HCT116 (cell line): ENCODE measurements at regions not wholly inside any gene's neighbourhood (a gene's known extent, or its start where the extent isn't known, plus 50 kb on each side); places are given as distances from the start of the nearest gene placed in this dataset.

Experiments used
- ATAC-seq: fragments of 200-7000 bp; cut with Tn5 transposase; 2 replicates; pipeline ENCODE4 v1.9.1; 2020; ENCODE audit warnings: mild to moderate bottlenecking, moderate library complexity
- BruUV-seq: library from RNA; stranded (reverse); fragments of 400-500 nt; replicated peaks from 2 replicates; lab custom pipeline; 2021; lab: Mats Ljungman, UMichigan
- CTCF ChIA-PET: fragments of 300-600 bp; sonication (Branson Sonifier 250); formaldehyde crosslinking; loops from one replicate; lab custom pipeline; 2021; ENCODE audit warnings: antibody characterized with exemption; lab: Charles Lee
- POLR2A ChIA-PET: fragments of 300-600, 350-600 bp; sonication (Branson Sonifier 250); formaldehyde crosslinking; loops from one replicate; lab custom pipeline; 2021; ENCODE audit warnings: antibody characterized with exemption; lab: Charles Lee
- RAD21 ChIA-PET, 2 experiments: fragments of 300-600 bp; sonication (Branson Sonifier 250); formaldehyde crosslinking; loops; one replicate each; lab custom pipeline; 2023; ENCODE audit warnings: low total read pairs in 2 of 2; ENCODE audit not compliant: uncharacterized antibody in 2 of 2, unreplicated experiment in 2 of 2, low non-redundant PET in 1 of 2; lab: Charles Lee
- DNase-seq: peaks from one replicate; pipeline ENCODE4 v3.0.0-alpha.2; 2010; ENCODE audit warnings: low read depth, low spot score
- H2AFZ ChIP-seq: fragments of 200-600 bp; shearing (Covaris generic), sonication (generic); 2 replicates; pipeline ENCODE4 v1.6.1; 2017; ENCODE audit warnings: low read depth, mixed run types, mixed read lengths, antibody characterized with exemption, low read length; ENCODE audit not compliant: poor library complexity, severe bottlenecking
- H3K27ac ChIP-seq: 2 replicates; pipeline ENCODE4 v1.5.1; 2012; ENCODE audit warnings: low read depth, low read length
- H3K27me3 ChIP-seq: fragments of 200-600 bp; sonication (generic); 2 replicates; pipeline ENCODE4 v1.6.1; 2016; ENCODE audit warnings: mixed run types, low read length, mixed read lengths; ENCODE audit not compliant: insufficient read depth
- H3K36me3 ChIP-seq, 2 experiments: fragments of 200-500 bp in 1 of 2; fragments of 200-600 bp in 1 of 2; sonication (Bioruptor generic) in 1 of 2; sonication (generic) in 1 of 2; 2 replicates each; pipeline versions ENCODE4 v1.5.1 to v1.6.1; 2014 to 2016; ENCODE audit warnings: low read length in 2 of 2, inconsistent platforms in 1 of 2, mixed read lengths in 1 of 2, mixed run types in 1 of 2; ENCODE audit not compliant: insufficient read depth in 2 of 2, control insufficient read depth in 1 of 2
- H3K4me1 ChIP-seq, 2 experiments: fragments of 200-600 bp in 1 of 2; sonication (generic) in 1 of 2; 2 replicates each; pipeline versions ENCODE4 v1.5.1 to v1.6.1; 2012 to 2017; ENCODE audit warnings: low read length in 2 of 2, inconsistent platforms in 1 of 2, mild to moderate bottlenecking in 1 of 2, mixed read lengths in 1 of 2, mixed run types in 1 of 2, moderate library complexity in 1 of 2; ENCODE audit not compliant: insufficient read depth in 2 of 2, control insufficient read depth in 1 of 2
- H3K4me2 ChIP-seq: fragments of 200-600 bp; sonication (generic); 2 replicates; pipeline ENCODE4 v1.6.1; 2017; ENCODE audit warnings: mixed run types, low read length, mixed read lengths
- H3K4me3 ChIP-seq, 2 experiments: fragments of 200-600 bp in 1 of 2; sonication (generic) in 1 of 2; replicated peaks in 1 of 2; 2 replicates each; pipeline ENCODE4 v1.5.1; 2011 to 2016; ENCODE audit warnings: low read length in 2 of 2, control low read depth in 1 of 2, low read depth in 1 of 2, mild to moderate bottlenecking in 1 of 2, mixed read lengths in 1 of 2, mixed run types in 1 of 2
- H3K79me2 ChIP-seq: fragments of 200-600 bp; sonication (generic); 2 replicates; pipeline ENCODE4 v1.6.1; 2017; ENCODE audit warnings: mild to moderate bottlenecking, mixed run types, low read length, moderate library complexity, mixed read lengths; ENCODE audit not compliant: insufficient read depth
- H3K9ac ChIP-seq: fragments of 200-600 bp; sonication (generic); 2 replicates; pipeline ENCODE4 v1.6.1; 2016; ENCODE audit warnings: low read length, mixed read lengths
- H3K9me2 ChIP-seq: fragments of 200-600 bp; sonication (generic), shearing (Covaris generic); 2 replicates; pipeline ENCODE4 v1.6.1; 2017; ENCODE audit warnings: mixed run types, mild to moderate bottlenecking, moderate library complexity; ENCODE audit not compliant: insufficient read depth
- H3K9me3 ChIP-seq, 2 experiments: fragments of 200-500 bp in 1 of 2; fragments of 200-600 bp in 1 of 2; sonication (Bioruptor generic) in 1 of 2; sonication (generic) in 1 of 2; 2 replicates each; pipeline ENCODE4 v1.6.1; 2014 to 2017; ENCODE audit warnings: low read length in 2 of 2, mixed read lengths in 2 of 2, inconsistent platforms in 1 of 2, low read depth in 1 of 2, mild to moderate bottlenecking in 1 of 2, mixed run types in 1 of 2, moderate library complexity in 1 of 2; ENCODE audit not compliant: control insufficient read depth in 1 of 2, insufficient read depth in 1 of 2
- H4K20me1 ChIP-seq: fragments of 200-600 bp; sonication (generic), shearing (Covaris generic); 2 replicates; pipeline ENCODE4 v1.6.1; 2017; ENCODE audit warnings: mixed run types, mild to moderate bottlenecking, moderate library complexity; ENCODE audit not compliant: insufficient read depth
- CBX3 ChIP-seq: IDR thresholded peaks from 2 replicates; pipeline ENCODE4 v1.6.1; 2012; ENCODE audit warnings: low read depth
- CEBPB ChIP-seq: IDR thresholded peaks from 2 replicates; pipeline ENCODE4 v1.6.1; 2012; ENCODE audit warnings: low read depth
- EZH2 ChIP-seq: fragments of 200-600 bp; sonication (generic); IDR thresholded peaks from 2 replicates; pipeline ENCODE4 v1.6.1; 2017; ENCODE audit warnings: antibody characterized with exemption, mixed run types
- EZH2phosphoT487 ChIP-seq: fragments of 200-600 bp; IDR thresholded peaks from 2 replicates; pipeline ENCODE4 v1.6.1; 2018; ENCODE audit warnings: antibody characterized with exemption, borderline replicate concordance
- JUND ChIP-seq: IDR thresholded peaks from 2 replicates; pipeline ENCODE4 v1.6.1; 2012
- POLR2AphosphoS5 ChIP-seq: IDR thresholded peaks from 2 replicates; pipeline ENCODE4 v1.6.1; 2011; ENCODE audit warnings: mild to moderate bottlenecking, low read depth, low read length, moderate library complexity
- RAD21 ChIP-seq: IDR thresholded peaks from 2 replicates; pipeline ENCODE4 v1.6.1; 2012; ENCODE audit warnings: low read depth, mild to moderate bottlenecking
- REST ChIP-seq: IDR thresholded peaks from 2 replicates; pipeline ENCODE4 v1.6.1; 2012; ENCODE audit warnings: low read depth
- SP1 ChIP-seq: IDR thresholded peaks from 2 replicates; pipeline ENCODE4 v1.6.1; 2012; ENCODE audit warnings: low read depth
- SRF ChIP-seq: IDR thresholded peaks from 2 replicates; pipeline ENCODE4 v1.6.1; 2012; ENCODE audit warnings: low read depth
- TCF7L2 ChIP-seq: IDR thresholded peaks from 2 replicates; pipeline ENCODE4 v1.7.0; 2011; ENCODE audit warnings: borderline replicate concordance, inconsistent platforms; ENCODE audit not compliant: insufficient read depth, insufficient read length; ENCODE audit errors: extremely low read depth
- ZBTB33 ChIP-seq: IDR thresholded peaks from 2 replicates; pipeline ENCODE4 v1.6.1; 2011; ENCODE audit warnings: mild to moderate bottlenecking, low read length, moderate library complexity; ENCODE audit not compliant: insufficient replicate concordance; ENCODE audit errors: extremely low read depth
- intact Hi-C: fragments of 100-400 bp; cut with micrococcal nuclease; formaldehyde crosslinking; loops from 2 replicates; pipeline ENCODE4 v1.10.0; 2022

- no TSS peak for BruUV-seq
- no peak for ATAC-seq
- Histone ChIP-seq H3K79me2 (no peaks in the 10 kb centered on the region), H3K9me2 (no peaks in the 10 kb centered on the region), H3K9ac (no peak overlapping the region), H3K4me3 (no peak overlapping the region), H2AFZ (no peak overlapping the region), H3K27ac (no peak overlapping the region), H3K36me3 (no peaks in the 10 kb centered on the region)
- POLR2A ChIA-PET: no interaction called here
- RAD21 ChIA-PET: no interaction called here
- CTCF ChIA-PET: no interaction called here
- TF ChIP-seq CEBPB: no peak
- TF ChIP-seq EZH2: no peak
- no peak for TF ChIP-seq REST
- TF ChIP-seq TCF7L2: no peak
- no peak for TF ChIP-seq CBX3
- TF ChIP-seq, all 23 proteins: peak for 0
- H3K4me1 ChIP-seq: no peaks in the 10 kb centered on the region
- no peaks in the 10 kb centered on the region for H3K27me3 ChIP-seq
- intact Hi-C loops: no loop called here
- no peaks in the 10 kb centered on the region for H3K9me3 ChIP-seq
- no peak overlapping the region for H3K4me2 ChIP-seq
- H4K20me1 ChIP-seq: no peaks in the 10 kb centered on the region
- DNase-seq: no peak
These were observed 688.3 kb upstream of the LMCD1 start for GRCh38 chr3:7813365-7813764.

GRCh38 chr3:7817239-7817638 is 684.4 kb upstream of the LMCD1 start:
- DNase-seq (no peak), ATAC-seq (no peak)
- Histone ChIP-seq H3K9ac (no peak overlapping the region), H3K4me2 (no peak overlapping the region), H3K9me2 (no peaks in the 10 kb centered on the region), H4K20me1 (no peaks in the 10 kb centered on the region), H3K36me3 (no peaks in the 10 kb centered on the region), H3K9me3 (no peaks in the 10 kb centered on the region), H3K27me3 (no peaks in the 10 kb centered on the region), H3K79me2 (no peaks in the 10 kb centered on the region), H3K4me1 (no peaks in the 10 kb centered on the region), H3K4me3 (no peak overlapping the region), H3K27ac (no peak overlapping the region), H2AFZ (no peak overlapping the region)
- ChIA-PET POLR2A (no interaction called here), RAD21 (no interaction called here), CTCF (no interaction called here)
- TF ChIP-seq EZH2phosphoT487: no peak
- TF ChIP-seq SP1: no peak
- no peak for TF ChIP-seq EZH2
- no peak for TF ChIP-seq ZBTB33
- TF ChIP-seq JUND: no peak
- no peak for TF ChIP-seq SRF
- no peak for TF ChIP-seq RAD21
- no peak for TF ChIP-seq POLR2AphosphoS5
- no TSS peak for BruUV-seq
- intact Hi-C loops: no loop called here
